NT2/D1 (cell line): ENCODE measurements at regions not wholly inside any gene's neighbourhood (a gene's known extent, or its start where the extent isn't known, plus 50 kb on each side); places are given as distances from the start of the nearest gene placed in this dataset.
"Not testable (repeated sequence)": the region's sequence is repeated elsewhere in the genome, so short reads cannot be mapped to it uniquely, and the experiment has no call there.

Experiments used
- SUZ12 ChIP-seq: IDR thresholded peaks from 2 replicates; pipeline ENCODE4 v1.6.1; 2011; ENCODE audit not compliant: insufficient read length, insufficient read depth; ENCODE audit errors: extremely low read depth
- YY1 ChIP-seq: IDR thresholded peaks from 2 replicates; pipeline ENCODE4 v1.6.1; 2011; ENCODE audit not compliant: insufficient read length, insufficient read depth

GRCh38 chr16:33064454-33065073 is 129.5 kb upstream of the TP53TG3C start:
- not testable (repeated sequence) for TF ChIP-seq SUZ12, YY1
